GM06990 (cell line): ENCODE measurements at regions not wholly inside any gene's neighbourhood (a gene's known extent, or its start where the extent isn't known, plus 50 kb on each side); places are given as distances from the start of the nearest gene placed in this dataset.

Experiments
- DNase-seq: peaks from one replicate; pipeline ENCODE4 v3.0.0-alpha.2; 2011; ENCODE audit not compliant: insufficient read length; ENCODE audit errors: extremely low read depth
- H3K27me3 ChIP-seq: replicated peaks from 2 replicates; pipeline ENCODE4 v1.6.0; 2011; ENCODE audit warnings: low read length; ENCODE audit not compliant: control insufficient read depth, insufficient read depth
- H3K36me3 ChIP-seq: 2 replicates; pipeline ENCODE4 v1.5.1; 2011; ENCODE audit warnings: low read length; ENCODE audit not compliant: control insufficient read depth, insufficient read depth
- H3K4me3 ChIP-seq: replicated peaks from 2 replicates; pipeline ENCODE4 v1.5.1; 2011; ENCODE audit warnings: low read depth, mild to moderate bottlenecking, control low read depth, low read length
- CTCF ChIP-seq: IDR thresholded peaks from 2 replicates; pipeline ENCODE4 v1.5.1; 2011; ENCODE audit warnings: low read length, control low read depth, mild to moderate bottlenecking, inconsistent platforms; ENCODE audit not compliant: insufficient read depth, poor library complexity, severe bottlenecking

GRCh38 chr13:52905701-52906100 lies 57.3 kb upstream of the PCDH8 start:
- no peaks in the 10 kb centered on the region for H3K27me3 ChIP-seq
- DNase-seq, result no peak
- TF ChIP-seq CTCF, result no peak
- no peak overlapping the region for H3K4me3 ChIP-seq
- H3K36me3 ChIP-seq, result no peaks in the 10 kb centered on the region

- no peak for DNase-seq
- no peaks in the 10 kb centered on the region for H3K27me3 ChIP-seq
- H3K4me3 ChIP-seq, result no peak overlapping the region
- no peaks in the 10 kb centered on the region for H3K36me3 ChIP-seq
- no peak for TF ChIP-seq CTCF
Observed at GRCh38 chr13:52903320-52903719, 54.9 kb upstream of the PCDH8 start.

GRCh38 chr13:52899206-52899605 lies 50.8 kb upstream of the PCDH8 start:
- DNase-seq, result no peak
- H3K36me3 ChIP-seq, result no peaks in the 10 kb centered on the region
- TF ChIP-seq CTCF, result no peak
- no peak overlapping the region for H3K4me3 ChIP-seq
- no peaks in the 10 kb centered on the region for H3K27me3 ChIP-seq
